Keratinocyte (primary cell): ENCODE measurements at regions not wholly inside any gene's neighbourhood (a gene's known extent, or its start where the extent isn't known, plus 50 kb on each side); places are given as distances from the start of the nearest gene placed in this dataset.

Source experiments
- CTCF ChIP-seq, 3 experiments: IDR thresholded peaks in 1 of 3; conservative IDR thresholded peaks in 1 of 3; optimal IDR thresholded peaks in 1 of 3; 2 replicates in 2 of 3; 3 replicates in 1 of 3; pipeline versions ENCODE3 to v1.5.1; 2011; ENCODE audit warnings: low read length in 3 of 3, mild to moderate bottlenecking in 3 of 3, moderate library complexity in 2 of 3, control low read depth in 1 of 3, inconsistent platforms in 1 of 3; ENCODE audit not compliant: insufficient read depth in 2 of 3; ENCODE audit errors: extremely low read depth in 1 of 3
- EZH2 ChIP-seq: IDR thresholded peaks from one replicate; pipeline ENCODE4 v1.6.1; 2012; ENCODE audit warnings: inconsistent platforms, mild to moderate bottlenecking, low read length, moderate library complexity

- no peak for TF ChIP-seq CTCF (optimal IDR thresholded peaks at IDR 0.05 in 1 of 3, IDR thresholded peaks at IDR 0.05 in 1 of 3, conservative IDR thresholded peaks at IDR 0.05 in 1 of 3; ENCODE audit: extremely low read depth in 1 of 3, insufficient read depth in 2 of 3, low read length in 3 of 3)
- no peak for TF ChIP-seq EZH2
These were observed 108.8 kb upstream of the TSPAN8 start for GRCh38 chr12:71266606-71267005.
